RPMI8226 (cell line): ENCODE measurements at regions not wholly inside any gene's neighbourhood (a gene's known extent, or its start where the extent isn't known, plus 50 kb on each side); places are given as distances from the start of the nearest gene placed in this dataset.
"Not testable (repeated sequence)": the region's sequence is repeated elsewhere in the genome, so short reads cannot be mapped to it uniquely, and the experiment has no call there.

Experiments
- DNase-seq: peaks from one replicate; pipeline ENCODE4 v3.0.0-alpha.2; 2015

DNA sequence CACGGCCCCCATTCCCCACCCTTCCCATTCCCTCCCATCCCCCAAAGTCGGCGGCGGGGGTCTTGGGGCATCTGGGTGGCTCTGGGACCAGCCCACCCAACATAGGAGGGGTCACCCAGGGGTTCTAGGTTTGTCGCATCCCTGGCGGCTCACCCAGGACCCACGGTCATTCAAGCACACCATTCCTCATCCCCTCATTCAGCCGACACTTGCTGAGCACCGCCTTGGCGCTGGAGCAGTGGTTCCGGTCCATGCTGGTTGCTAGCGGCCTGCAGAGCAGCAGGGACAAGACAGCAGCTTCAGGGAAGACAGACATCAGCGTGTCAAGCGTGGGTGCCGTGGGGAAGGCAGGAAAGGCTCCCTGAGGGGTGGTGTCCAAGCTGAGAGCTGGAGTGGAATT lies 50.5 kb upstream of the OTOS start:
- DNase-seq, result no peak

DNA sequence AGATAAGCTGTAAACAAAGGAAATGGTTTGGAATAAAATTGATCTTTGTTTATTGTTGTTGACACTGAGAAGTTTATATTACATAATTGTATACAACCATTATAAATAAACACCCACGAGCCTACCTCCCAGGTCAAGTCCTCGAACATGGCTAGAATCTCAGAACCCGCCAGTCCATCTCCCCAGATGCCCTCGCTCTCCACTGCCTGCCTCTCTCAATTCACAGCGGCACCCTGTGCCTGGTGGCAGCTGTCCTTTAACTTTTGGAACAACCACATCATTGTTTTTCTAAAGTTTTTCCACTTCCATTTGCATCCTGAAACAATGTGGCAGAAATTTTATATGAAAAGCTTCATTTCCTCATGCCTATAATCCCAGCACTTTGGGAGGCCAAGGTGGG lies 52.2 kb upstream of the OTOS start:
- DNase-seq, result no peak

DNA sequence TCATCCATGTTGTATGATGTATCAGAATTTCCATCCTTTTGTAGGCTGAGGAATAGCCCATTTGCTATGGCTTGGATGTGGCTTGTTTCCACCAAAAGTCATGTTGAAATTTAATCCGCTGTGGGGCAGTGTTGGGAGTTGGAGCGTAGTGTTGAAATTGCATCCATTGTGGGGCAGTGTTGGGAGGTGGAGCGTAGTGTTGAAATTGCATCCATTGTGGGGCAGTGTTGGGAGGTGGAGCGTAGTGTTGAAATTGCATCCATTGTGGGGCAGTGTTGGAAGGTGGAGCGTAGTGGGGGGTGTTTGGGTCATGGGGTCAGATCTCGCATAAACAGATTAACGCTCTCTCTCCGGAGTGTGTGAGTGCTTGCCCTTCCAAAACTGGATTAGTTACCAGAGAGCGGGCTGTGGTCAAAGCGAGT lies 53.9 kb upstream of the OTOS start:
- not testable (repeated sequence) for DNase-seq

DNA sequence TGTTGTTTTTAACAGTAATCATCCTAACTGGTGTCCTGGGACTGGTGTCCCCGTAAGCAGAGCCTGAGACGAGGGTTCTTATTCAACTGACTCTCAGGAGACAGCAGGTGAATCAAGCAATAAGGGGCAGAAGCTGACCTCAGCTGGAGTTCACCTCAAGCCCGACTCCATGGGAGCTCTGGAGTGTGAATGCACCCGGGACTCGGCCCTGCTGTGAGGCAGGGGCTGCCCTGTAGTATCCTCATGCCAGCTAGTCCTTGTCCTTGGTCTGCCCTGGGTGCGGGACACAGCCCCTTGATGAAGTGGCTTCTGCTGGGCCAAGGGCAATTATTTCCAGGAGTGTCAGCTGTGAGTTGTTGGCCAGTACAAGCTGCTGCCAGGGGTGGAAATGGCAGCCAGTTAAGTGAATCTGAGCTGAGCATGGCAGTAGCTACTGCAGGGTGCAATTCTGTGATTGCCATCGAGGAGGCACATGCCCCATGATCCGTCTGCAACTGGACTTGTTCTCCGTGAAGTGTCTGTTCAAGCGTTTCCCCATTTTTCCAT lies 54.9 kb upstream of the OTOS start:
- no peak for DNase-seq

DNA sequence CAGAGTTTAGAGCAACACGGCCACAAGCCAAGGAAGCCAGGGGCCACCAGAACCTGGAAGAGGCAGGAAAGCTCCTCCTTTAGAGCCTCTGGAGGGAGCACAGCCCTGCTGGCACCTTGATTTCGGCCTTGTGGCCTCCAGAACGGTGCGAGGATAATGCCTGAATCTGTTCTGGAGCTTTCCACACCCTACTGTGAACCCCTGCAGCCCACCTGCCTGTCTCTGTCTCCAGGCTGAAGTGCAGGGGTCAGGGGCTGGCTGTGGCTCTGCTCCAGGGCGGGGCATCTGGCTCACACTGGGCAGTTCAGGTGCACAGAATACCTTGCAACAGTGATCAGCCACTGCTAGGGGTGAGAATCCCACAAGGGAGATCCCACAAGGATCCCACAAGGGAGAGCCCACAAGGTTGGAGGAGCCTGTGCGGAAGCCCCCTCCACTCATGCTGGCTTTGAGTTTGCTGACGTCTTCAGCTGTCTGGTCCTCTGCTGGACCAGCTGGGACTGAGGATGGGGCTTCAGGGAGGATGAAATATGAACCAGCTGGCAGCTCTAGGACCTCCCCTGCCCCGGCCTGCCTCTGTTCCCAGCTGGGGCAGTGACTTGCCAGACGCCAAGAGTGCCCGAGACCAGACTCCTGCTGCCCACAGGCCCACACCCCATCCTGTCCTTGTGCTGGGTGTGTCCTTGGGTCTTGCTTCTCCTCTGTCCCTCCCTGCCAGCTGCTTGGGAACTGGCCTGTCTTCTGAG lies 56.4 kb upstream of the OTOS start:
- DNase-seq, result no peak

DNA sequence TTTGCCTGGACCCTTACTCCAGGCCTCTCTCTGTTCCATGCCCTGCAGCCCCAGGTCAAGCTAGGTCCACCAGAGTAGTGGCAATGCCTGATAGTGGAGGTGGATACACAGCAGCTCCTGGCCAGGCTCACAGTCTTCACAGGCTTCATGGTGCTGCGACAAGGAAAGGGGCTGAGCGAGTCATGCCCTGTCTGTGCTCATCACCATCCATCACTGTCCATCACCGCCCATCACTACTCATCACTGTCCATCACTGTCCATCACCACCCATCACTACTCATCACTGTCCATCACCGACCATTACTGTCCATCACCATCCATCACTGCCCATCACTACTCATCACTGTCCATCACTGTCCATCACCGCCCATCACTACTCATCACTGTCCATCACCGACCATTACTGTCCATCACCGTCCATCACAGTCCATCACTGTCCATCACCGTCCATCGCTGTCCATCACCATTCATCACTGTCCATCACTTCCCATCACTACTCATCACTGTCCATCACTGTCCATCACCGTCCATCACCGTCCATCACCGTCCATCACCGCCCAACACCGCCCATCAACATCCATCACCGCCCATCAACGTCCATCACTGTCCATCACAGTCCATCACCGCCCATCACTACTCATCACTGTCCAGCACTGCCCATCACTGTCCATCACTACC lies 57.1 kb upstream of the OTOS start:
- DNase-seq, result no peak

DNA sequence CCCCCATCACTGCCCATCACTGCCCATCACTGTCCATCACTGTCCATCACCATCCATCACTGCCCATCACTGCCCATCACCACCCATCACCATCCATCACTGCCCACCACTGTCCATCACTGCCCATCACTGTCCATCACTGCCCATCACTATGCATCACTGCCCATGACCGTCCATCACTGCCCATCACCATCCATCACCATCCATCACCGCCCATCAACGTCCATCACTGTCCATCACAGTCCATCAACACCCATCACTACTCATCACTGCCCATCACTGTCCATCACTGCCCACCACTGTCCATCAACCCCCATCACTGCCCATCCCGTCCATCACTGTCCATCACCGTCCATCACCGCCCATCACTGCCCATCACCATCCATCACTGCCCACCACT lies 57.8 kb upstream of the OTOS start:
- no peak for DNase-seq

DNA sequence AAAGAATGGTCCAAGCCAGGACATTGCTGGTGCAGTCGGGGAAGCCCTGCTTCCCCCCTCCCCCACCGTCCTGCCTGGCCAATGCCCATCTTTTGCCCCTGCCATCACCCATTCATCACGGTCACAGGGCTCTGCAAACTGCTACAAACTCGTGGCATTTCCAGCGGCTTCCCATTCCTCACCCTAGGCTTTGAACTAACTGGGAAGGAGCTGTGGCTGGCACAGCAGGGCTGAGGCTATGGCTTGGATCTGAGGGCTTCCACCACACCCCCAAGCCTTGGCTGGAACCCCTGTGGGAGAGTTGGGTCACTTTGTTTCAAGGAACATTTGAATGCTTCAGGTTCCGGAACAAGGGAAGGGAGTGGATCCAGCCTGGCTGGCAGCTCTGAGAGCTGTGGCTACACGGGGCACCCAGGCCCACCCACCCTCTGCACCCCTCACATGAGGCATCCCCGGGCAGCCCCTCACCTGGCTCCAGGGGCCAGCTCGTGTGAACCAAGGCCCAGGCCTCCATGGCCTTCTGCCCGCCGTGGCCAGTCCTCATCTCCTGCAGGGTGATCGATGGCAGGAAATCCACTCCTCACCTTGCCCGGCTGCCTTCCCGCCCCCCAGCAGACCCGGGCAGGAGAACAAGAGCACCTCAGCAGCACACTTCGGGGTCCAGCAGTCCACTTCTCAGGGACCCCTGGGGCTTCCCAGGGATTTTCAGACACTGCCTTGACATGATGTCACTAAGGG lies 58.8 kb upstream of the OTOS start:
- no peak for DNase-seq

DNA sequence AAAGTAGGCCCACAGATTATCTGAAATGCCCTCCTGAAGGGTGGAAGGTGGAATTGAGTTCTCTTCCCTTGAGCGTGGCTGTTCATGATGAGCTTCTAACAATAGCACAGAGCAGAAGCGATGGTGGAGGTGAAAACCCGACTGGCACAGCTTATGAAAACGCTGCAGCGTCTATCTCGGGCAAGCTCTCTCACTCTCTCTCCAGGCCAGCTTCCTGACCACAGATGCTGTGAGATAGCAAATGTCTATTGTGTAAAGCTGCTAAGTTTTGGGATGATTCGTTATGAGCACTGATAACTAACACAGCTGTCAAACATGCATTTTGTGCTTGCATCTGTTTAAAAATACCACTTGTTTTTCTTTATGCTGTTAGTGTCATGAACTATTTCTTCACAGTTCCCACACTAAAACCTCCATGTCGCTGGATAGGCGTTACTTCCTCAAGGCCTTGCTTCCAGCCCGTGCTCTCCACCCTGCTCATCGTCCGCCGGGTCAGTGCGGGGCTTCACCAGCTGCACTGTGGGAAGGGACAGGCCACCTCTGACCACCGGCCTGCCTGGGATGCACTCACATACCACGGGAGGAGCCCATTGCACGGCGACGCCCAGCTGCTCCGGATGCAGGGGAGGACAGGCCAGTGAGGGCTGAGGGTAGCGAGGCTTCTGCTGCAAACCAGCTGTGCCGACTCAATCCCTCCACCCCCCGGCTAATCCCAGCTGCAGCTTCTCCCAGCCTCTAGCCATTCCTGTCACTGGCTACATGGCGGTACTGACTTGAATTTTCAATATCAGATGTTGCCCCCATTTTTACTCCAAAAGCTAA lies 60.0 kb upstream of the OTOS start:
- no peak for DNase-seq

DNA sequence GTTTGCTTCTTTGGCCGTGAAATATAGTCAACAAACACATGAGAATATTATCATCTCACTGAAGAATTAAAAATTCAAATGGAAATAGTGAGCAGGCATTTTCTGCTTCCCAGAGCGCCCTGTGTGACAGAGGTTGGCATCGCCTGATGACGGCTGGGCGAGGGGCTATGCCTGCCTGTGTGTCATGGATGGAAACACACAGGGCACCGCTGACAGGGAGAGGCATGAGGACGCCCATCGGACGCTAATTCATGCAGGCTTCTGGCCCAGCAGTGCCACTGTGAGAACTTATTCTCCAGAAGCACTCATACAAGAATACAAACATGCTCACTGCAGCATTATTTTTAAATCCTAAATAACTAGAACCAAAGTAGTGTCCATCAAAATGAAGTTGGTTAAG lies 61.4 kb upstream of the OTOS start:
- no peak for DNase-seq

DNA sequence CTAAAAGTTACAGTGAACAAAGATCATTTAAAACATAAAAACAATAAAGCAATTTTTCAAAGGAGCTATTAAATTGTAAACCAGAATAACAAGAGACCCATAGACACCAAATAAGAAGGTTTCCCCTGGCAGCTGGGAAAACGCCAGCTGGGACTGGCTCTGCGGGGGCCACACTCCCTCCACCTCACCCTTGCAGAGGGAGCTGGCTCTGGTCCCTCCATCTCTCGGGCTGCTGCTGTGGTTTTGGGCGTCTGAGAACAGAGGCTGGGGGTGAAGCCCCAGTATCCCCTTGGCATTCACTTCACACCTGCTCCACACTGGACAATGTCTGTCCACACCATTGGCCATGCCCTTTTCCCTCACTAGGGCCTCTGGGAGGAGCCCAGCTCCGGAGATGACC lies 62.1 kb upstream of the OTOS start:
- DNase-seq, result no peak

DNA sequence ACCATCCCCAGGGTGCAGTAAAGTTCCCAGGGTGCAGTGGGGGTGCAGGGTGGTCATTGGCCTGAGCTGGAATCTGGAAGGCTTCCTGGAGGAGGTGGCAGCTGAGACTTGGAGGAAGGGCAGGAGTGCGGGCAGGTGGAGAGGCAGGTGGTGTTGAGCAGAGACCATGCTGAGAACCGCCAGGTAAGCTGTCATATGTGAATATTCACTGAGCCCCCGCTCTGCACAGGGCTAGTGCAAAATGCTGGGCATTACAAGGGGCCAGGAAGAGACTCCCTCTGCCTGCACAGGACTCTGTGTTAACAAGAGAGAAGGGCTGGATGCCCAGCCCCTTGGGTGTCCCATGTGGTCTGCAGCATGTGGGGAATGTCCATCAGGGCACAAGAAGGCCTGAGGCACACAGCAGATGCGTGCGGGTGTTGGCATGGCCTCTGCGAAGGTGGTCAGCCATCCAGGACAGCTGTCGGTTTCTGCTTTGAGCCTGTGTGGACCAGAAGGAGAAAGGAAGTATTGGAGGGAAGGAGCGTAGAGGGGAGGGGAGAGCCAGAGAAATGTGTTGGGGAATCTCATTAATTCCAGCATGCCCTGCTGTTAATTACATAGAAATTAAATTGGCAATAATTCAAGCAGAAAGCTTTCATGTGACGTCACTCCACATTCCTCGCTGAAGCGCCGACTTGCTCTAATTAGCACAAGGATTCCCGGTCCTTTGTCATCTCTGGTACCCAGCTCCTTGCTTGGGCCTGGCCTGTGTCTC lies 62.8 kb upstream of the OTOS start:
- no peak for DNase-seq

DNA sequence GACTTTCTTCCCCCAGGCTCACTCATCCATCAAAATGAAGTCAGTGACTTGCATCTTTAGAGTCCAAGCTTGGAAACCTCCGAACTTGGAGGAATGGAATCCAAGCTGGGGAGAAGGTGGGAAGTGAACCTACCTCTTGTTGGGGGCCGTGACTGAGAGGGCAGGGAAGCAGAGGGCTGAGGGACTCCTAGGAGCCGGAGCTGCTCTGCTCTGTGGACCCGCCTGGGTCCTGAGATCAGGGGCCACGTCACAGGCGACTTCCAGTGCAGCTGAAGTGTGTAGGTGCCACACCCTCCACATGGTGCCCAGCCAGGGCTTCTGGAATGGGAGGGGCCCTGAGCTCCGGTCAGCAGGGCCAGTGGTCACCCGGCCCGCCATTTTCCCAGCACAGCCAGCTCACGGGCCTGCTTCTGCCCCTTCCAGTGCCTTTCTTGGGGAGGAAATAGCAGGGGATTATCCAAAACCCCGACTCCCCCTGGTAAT lies 63.4 kb upstream of the OTOS start:
- no peak for DNase-seq

DNA sequence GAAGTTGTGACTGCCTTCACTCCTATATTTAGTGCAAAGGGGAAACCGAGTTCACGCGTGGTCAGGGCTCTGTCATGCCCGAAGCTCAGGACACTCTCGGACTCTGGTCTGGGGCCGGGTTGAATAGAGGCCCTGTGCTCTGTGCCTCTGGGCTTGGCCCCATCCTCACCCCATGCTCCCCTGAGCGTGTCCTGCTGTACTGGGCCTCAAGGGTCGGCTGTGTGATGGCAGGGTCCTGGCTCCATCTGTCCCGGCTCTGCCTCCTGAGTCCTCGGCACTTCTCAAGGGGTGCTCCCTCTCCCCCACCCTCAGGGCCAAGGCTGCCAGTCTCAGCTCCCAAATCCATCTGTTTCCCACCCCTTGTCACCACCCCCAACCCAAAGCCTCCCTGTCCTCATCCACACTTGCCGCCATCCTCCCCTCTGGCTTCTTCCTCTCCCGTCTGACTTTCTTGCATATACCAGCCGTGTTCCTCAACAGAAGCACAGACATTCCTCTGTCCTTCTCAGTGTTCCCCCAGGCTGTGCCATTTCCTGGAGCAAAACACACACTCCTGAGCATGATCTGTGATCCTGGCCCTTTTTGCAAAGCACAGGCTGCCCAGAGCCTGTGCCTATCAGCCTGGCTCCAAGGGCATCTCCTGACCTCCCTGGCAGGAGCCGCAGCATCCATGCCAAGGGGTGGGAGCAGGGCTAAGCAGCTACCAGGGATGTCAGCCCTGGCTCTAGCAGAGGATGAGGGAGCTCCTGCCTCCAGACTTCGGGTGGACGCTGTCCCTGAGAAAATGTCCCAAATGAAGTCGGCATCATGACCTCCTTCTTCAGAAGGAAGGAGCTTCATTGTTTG lies 64.2 kb upstream of the OTOS start:
- DNase-seq, result no peak

DNA sequence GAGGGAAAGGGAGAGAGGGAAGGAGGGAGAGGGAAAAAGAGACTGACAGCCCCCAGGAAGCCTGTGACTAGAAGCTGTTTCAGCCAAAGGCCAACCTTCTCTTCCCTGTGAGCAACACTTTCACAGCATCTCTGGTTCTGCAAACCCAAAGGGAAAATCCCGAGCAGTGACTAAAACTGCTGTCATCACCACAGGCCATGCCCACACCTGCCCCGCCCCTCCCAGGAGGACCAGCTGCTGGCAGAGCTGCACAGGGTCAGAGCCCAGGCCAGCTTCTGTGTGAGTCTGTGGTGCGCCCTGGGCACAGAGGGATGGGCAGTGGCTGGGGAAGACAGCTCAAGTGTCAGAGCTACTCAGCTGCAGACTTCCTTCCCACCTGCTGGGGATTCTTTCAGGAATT lies 64.9 kb upstream of the OTOS start:
- peak; percentile 29 for DNase-seq

DNA sequence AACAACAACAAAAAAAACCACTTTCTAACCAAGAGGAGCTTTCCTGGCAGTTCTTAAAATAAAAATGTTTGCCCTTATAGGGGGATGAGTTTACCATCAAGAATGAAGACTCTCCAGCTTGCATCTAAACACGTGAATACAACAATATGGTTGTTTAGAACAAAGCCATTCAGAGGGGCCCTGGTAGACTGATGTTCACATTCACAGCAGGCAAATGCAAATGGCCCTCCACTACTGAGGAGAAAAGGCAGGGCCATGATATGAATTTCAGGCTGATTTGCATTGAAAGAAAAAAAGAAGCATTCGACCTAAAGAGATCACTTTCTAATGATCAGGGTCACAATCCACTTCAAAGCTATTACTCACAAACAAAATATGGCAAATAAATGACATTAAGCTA lies 65.3 kb upstream of the OTOS start:
- DNase-seq, result no peak

DNA sequence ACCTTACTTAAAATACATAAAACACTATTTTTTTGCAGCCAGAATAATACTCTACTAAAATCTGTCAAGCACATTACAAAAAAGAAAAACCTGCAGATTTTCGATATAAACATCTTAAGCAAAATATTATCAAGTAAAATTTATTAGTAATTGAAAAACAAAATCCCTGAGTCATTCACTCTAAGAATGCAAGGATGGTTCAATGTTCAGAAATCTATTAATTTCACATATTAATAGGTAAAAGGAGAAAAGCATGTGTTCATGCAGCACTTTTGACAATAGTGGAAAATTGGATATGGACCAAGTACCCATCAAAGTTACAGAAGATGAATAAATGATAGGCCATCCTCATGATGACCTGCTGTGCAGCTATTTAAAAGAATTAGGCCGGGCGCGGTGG lies 66.2 kb upstream of the OTOS start:
- DNase-seq, result no peak

DNA sequence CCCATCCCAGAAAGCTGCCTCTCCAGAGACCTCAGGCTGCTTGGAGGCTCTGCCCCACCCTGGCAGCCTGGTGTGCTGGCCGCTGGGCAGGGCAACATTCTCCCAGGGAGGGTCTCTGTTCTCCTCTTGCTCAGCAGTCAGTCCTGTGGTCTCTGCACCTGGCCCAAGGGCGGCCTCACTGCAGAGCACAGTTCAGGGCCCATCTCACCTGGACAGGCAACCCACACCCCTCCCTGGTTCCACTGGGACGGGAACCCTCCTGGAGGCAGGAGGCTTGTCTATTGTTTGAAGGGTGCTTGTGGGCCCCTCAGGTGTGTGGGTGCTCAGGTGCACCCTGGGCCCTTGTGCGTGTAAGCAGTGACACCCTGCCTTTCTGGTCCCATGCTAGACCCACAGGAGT lies 67.2 kb upstream of the OTOS start:
- no peak for DNase-seq

DNA sequence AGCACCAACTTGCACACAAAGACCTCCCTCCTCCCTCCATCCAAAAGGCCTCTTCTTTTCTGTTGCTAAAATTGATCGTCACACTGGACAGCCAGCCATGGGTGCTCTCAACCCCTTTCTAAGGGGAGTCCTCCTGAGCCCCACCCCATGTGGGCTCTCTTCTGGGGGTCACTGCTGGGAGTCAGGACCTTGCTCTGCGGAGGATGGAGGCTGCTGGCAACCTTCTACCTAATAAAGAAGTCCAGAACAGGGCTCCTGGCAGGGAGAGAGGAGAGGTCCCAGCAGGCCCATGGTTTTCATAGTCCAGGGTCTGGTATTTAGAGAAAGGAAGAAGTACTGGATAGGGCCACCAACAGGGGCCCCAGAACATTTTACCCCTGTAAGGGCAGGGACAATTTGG lies 67.6 kb upstream of the OTOS start:
- no peak for DNase-seq

DNA sequence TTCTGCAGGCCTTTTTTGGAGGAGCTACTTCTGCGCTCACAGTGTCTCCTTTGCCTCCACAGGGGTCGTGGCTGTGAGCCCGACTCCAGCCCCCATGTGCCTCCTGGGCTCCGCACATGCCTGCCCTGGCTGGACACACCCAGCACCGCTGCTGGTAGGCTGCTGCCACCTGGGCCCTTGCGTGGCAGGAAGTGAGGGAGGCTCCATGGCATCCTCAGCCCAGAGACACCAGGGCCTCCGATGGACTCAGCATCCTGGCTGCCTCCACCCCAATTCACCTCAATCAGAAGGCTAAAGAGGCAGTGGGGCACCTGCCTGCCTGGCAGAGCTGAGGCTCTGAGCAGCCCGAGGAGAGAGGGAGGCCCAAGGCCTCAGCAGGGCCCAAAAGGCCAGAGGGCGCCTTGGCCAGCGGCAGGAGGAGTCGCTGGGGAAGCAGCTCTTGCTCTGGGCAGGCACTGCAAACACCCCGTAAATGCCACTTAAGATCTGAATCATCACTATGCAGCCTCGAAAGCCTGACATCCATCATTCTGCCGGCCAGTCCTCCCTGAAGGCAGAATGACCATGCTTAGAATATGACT lies 68.3 kb upstream of the OTOS start:
- DNase-seq, result no peak

DNA sequence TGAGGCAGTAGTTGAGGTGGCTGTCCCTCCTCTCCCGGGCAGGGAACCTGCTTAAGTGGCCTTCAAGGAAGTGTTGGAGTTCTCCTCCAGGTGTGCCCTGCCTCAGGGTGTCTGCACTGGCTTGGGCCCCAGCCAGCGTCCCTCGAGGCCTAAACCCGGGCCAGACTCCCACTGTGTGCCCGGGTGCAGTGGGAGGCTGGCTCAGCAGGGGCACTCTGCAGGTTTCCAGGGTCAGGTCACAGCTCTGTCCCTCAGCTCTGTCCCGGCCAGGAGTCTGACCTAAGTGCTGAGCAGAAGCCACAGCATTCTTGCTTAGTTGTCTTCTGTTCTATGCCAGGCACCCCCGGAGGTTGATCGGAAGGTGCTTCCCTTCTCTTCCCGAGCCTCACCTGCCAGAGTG lies 69.0 kb upstream of the OTOS start:
- DNase-seq, result peak; percentile 17
